Esophagus squamous epithelium (tissue), 4 donors: ENCODE measurements at regions not wholly inside any gene's neighbourhood (a gene's known extent, or its start where the extent isn't known, plus 50 kb on each side); places are given as distances from the start of the nearest gene placed in this dataset.

Experiments used
- CTCF ChIP-seq, 6 experiments: fragments of 450-650 bp in 4 of 6; fragments of 200-600 bp in 2 of 6; sonication (generic) in 2 of 6; IDR thresholded peaks; one replicate each; pipeline ENCODE4 v1.5.1; 2016 to 2019; ENCODE audit warnings: antibody characterized with exemption in 6 of 6, mild to moderate bottlenecking in 4 of 6, moderate library complexity in 4 of 6
- POLR2A ChIP-seq, 4 donors: fragments of 450-650 bp; IDR thresholded peaks; one replicate each; pipeline ENCODE4 v1.6.1; 2017; ENCODE audit warnings: antibody characterized with exemption in 4 of 4, mild to moderate bottlenecking in 4 of 4, moderate library complexity in 3 of 4

GRCh38 chr18:25457126-25457525, 105.2 kb upstream of the ZNF521 start:
- TF ChIP-seq CTCF (IDR thresholded peaks at IDR 0.05) = no peak
- no peak for TF ChIP-seq POLR2A (IDR thresholded peaks at IDR 0.05)
